ENCODE measurements at regions not wholly inside any gene's neighbourhood (a gene's known extent, or its start where the extent isn't known, plus 50 kb on each side); places are given as distances from the start of the nearest gene placed in this dataset.

GRCh38 chr4:30882995-30883675 lies 163.0 kb downstream of the PCDH7 start:
- Mint-ChIP-seq H3K4me3 (no peak overlapping the region), H3K4me1 (ENCODE audit: low read depth) (no peaks in the 10 kb centered on the region), H3K36me3 (ENCODE audit: low read depth) (no peaks in the 10 kb centered on the region), H3K27ac (no peak overlapping the region), H3K27me3 (ENCODE audit: low read depth) (no peaks in the 10 kb centered on the region), H3K9me3 (peaks cover 5% of the 10 kb centered on the region)
- intact Hi-C loops (cut with micrococcal nuclease) = no loop called here
- no peak for DNase-seq
- CTCF ChIA-PET = no interaction called here

GRCh38 chr4:30901461-30902451 lies 181.6 kb downstream of the PCDH7 start:
- no peak for DNase-seq
- no peaks in the 10 kb centered on the region for H3K27me3 Mint-ChIP-seq (ENCODE audit: low read depth)
- no peaks in the 10 kb centered on the region for H3K9me3 Mint-ChIP-seq
- H3K27ac Mint-ChIP-seq = no peak overlapping the region
- CTCF ChIA-PET = no interaction called here
- no peaks in the 10 kb centered on the region for H3K4me1 Mint-ChIP-seq (ENCODE audit: low read depth)
- intact Hi-C loops (cut with micrococcal nuclease) = no loop called here
- no peaks in the 10 kb centered on the region for H3K36me3 Mint-ChIP-seq (ENCODE audit: low read depth)
- no peak overlapping the region for H3K4me3 Mint-ChIP-seq

DNA sequence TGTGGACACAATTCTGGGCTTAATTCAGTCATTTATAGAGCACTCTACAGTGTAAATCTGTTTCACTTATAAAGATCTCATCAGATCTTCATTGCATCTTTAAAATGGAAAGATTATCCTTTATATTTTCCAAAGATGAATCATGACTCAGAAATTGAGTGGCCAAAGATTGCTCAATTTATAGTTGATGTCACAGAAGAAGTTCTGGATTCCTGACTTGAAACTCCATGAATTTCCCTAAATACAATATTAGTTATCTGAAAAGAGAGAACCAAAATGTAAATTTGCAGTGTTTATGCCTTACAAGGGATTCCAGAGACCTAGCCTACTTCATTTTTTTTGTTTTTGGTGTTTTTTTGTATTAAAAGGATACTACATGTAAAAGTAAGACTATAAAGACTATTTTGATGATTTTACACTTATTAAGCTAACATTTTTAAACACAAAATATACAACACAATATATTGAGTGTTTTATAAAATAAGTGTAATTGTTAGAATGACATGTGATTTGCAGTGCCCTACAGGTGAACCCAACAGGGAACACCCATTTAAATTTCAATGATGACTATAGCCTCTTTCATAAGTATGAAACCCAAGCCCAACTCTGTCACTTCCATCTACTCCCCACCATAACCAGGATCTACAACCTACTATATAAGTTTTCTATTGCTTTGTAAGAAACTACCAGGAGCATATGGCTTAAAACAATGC lies 183.5 kb downstream of the PCDH7 start:
- Mint-ChIP-seq H3K36me3 (ENCODE audit: low read depth) (no peaks in the 10 kb centered on the region), H3K27me3 (ENCODE audit: low read depth) (no peaks in the 10 kb centered on the region), H3K4me1 (ENCODE audit: low read depth) (no peaks in the 10 kb centered on the region), H3K4me3 (no peak overlapping the region), H3K9me3 (no peaks in the 10 kb centered on the region), H3K27ac (no peak overlapping the region)
- no peak for DNase-seq
- CTCF ChIA-PET = no interaction called here
- intact Hi-C loops (cut with micrococcal nuclease) = no loop called here

DNA sequence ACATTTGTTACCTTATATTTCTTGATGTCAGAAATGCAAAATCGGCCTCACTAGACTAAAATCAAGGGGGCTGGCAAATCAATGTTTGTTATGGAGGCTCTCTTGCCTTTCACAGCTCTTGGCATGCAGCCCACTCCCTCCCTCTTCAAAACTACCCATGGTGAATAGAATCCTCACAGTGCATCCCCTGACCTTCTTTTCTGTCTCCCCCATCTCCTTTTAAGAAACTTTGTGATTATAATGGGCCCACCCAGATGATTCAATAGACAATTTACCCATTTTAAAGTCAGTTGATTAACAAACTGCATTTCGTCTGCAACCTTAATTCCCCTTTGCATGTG lies 184.0 kb downstream of the PCDH7 start:
- intact Hi-C loops (cut with micrococcal nuclease) = no loop called here
- H3K9me3 Mint-ChIP-seq = no peaks in the 10 kb centered on the region
- no peaks in the 10 kb centered on the region for H3K4me1 Mint-ChIP-seq (ENCODE audit: low read depth)
- H3K27me3 Mint-ChIP-seq (ENCODE audit: low read depth) = no peaks in the 10 kb centered on the region
- no peak for DNase-seq
- no peak overlapping the region for H3K4me3 Mint-ChIP-seq
- H3K27ac Mint-ChIP-seq = no peak overlapping the region
- CTCF ChIA-PET = no interaction called here
- H3K36me3 Mint-ChIP-seq (ENCODE audit: low read depth) = no peaks in the 10 kb centered on the region

- intact Hi-C loops (cut with micrococcal nuclease) = no loop called here
- H3K27ac Mint-ChIP-seq = no peak overlapping the region
- CTCF ChIA-PET = no interaction called here
- no peaks in the 10 kb centered on the region for H3K9me3 Mint-ChIP-seq
- H3K4me3 Mint-ChIP-seq = no peak overlapping the region
- H3K36me3 Mint-ChIP-seq (ENCODE audit: low read depth) = no peaks in the 10 kb centered on the region
- DNase-seq = no peak
- no peaks in the 10 kb centered on the region for H3K27me3 Mint-ChIP-seq (ENCODE audit: low read depth)
- H3K4me1 Mint-ChIP-seq (ENCODE audit: low read depth) = no peaks in the 10 kb centered on the region
Measured at GRCh38 chr4:30904588-30904987, 184.4 kb downstream of the PCDH7 start.

GRCh38 chr4:30912098-30912714 lies 192.0 kb downstream of the PCDH7 start:
- Mint-ChIP-seq H3K27ac (no peak overlapping the region), H3K36me3 (ENCODE audit: low read depth) (no peaks in the 10 kb centered on the region), H3K4me3 (no peak overlapping the region), H3K9me3 (peaks cover 10% of the 10 kb centered on the region), H3K27me3 (ENCODE audit: low read depth) (no peaks in the 10 kb centered on the region), H3K4me1 (ENCODE audit: low read depth) (no peaks in the 10 kb centered on the region)
- DNase-seq = no peak
- intact Hi-C loops (cut with micrococcal nuclease) = no loop called here
- CTCF ChIA-PET = no interaction called here

DNA sequence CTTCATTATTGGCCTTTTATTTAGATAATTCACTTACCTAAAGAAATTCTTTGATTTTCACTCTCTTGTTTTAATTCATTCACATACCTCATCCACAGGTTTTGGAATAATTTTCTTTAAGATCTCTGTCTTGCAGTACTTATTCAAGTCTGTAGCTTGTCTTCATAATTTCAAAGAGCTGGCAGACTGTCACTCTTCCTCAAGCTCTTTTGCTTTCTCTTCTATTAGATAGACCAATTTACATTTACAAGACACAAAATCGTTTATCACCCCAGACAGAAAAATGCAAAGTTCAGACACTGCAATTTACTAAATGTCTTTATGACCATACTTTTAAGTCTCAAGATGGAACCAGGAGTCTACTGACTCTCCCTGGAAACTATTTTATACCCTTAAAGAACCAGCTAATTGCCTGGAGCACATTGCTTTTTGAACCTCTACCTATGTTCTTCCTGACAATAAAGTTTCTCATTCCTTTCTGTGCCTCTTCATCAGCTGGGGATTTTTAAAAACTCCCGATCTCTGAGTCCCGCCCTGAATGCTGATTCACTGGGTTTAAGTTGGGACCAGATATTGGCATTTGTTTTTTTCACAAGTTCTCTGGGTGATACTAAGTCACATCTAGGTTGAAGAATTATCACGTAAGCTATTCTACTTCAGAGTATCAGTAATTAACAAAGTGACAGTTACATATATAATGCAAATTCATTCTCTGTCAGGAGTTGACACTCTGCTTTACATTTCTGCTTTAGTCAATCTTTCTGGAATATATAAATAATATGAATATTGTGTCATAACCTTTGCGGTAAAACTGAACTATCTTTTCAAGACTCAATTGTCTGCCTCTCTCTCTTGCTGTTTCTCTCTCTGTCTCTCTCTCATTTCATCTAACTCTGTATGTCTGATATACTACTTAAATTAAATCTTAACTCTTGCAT lies 196.4 kb downstream of the PCDH7 start:
- Mint-ChIP-seq H3K9me3 (peaks cover 8% of the 10 kb centered on the region), H3K4me3 (no peak overlapping the region), H3K36me3 (ENCODE audit: low read depth) (no peaks in the 10 kb centered on the region), H3K4me1 (ENCODE audit: low read depth) (no peaks in the 10 kb centered on the region), H3K27me3 (ENCODE audit: low read depth) (no peaks in the 10 kb centered on the region), H3K27ac (no peak overlapping the region)
- CTCF ChIA-PET = no interaction called here
- no peak for DNase-seq
- intact Hi-C loops (cut with micrococcal nuclease) = no loop called here

- no peak overlapping the region for H3K4me3 Mint-ChIP-seq
- H3K36me3 Mint-ChIP-seq (ENCODE audit: low read depth) = no peaks in the 10 kb centered on the region
- H3K27ac Mint-ChIP-seq = no peak overlapping the region
- peaks cover 4% of the 10 kb centered on the region for H3K9me3 Mint-ChIP-seq
- DNase-seq = no peak
- intact Hi-C loops (cut with micrococcal nuclease) = no loop called here
- no peaks in the 10 kb centered on the region for H3K27me3 Mint-ChIP-seq (ENCODE audit: low read depth)
- CTCF ChIA-PET = no interaction called here
- no peaks in the 10 kb centered on the region for H3K4me1 Mint-ChIP-seq (ENCODE audit: low read depth)
Measured at GRCh38 chr4:30917946-30918345, 197.8 kb downstream of the PCDH7 start.

DNA sequence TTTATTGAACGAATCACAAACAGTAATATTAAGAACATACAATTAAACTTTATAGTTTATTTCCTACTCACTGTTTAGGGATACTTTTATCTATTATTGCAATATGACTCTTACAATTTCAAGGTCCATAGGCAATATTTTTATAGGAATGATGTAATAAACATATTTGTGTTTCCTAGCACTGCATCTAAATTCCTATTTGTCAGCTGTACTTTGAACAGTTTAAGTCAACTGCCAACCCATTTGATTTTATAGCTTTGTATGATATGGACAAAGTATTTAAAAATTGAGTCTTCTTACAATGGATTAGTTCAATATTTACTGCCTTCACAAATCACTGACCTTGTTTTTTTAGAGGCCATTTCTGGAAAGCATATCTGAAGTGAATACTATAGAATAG lies 199.3 kb downstream of the PCDH7 start:
- H3K4me1 Mint-ChIP-seq (ENCODE audit: low read depth) = no peaks in the 10 kb centered on the region
- DNase-seq = no peak
- intact Hi-C loops (cut with micrococcal nuclease) = no loop called here
- no peaks in the 10 kb centered on the region for H3K36me3 Mint-ChIP-seq (ENCODE audit: low read depth)
- no peak overlapping the region for H3K4me3 Mint-ChIP-seq
- H3K9me3 Mint-ChIP-seq = peaks cover 2% of the 10 kb centered on the region
- H3K27ac Mint-ChIP-seq = no peak overlapping the region
- CTCF ChIA-PET = no interaction called here
- H3K27me3 Mint-ChIP-seq (ENCODE audit: low read depth) = no peaks in the 10 kb centered on the region

- no peaks in the 10 kb centered on the region for H3K27me3 Mint-ChIP-seq (ENCODE audit: low read depth)
- intact Hi-C loops (cut with micrococcal nuclease) = no loop called here
- DNase-seq = no peak
- CTCF ChIA-PET = no interaction called here
- no peak overlapping the region for H3K4me3 Mint-ChIP-seq
- no peaks in the 10 kb centered on the region for H3K36me3 Mint-ChIP-seq (ENCODE audit: low read depth)
- no peak overlapping the region for H3K27ac Mint-ChIP-seq
- peaks cover 4% of the 10 kb centered on the region for H3K9me3 Mint-ChIP-seq
- H3K4me1 Mint-ChIP-seq (ENCODE audit: low read depth) = no peaks in the 10 kb centered on the region
Measured at GRCh38 chr4:30920043-30920442, 199.9 kb downstream of the PCDH7 start.

GRCh38 chr4:30922625-30923024 lies 202.5 kb downstream of the PCDH7 start:
- Mint-ChIP-seq H3K9me3 (peaks cover 4% of the 10 kb centered on the region), H3K27ac (no peak overlapping the region), H3K27me3 (ENCODE audit: low read depth) (no peaks in the 10 kb centered on the region), H3K36me3 (ENCODE audit: low read depth) (no peaks in the 10 kb centered on the region), H3K4me1 (ENCODE audit: low read depth) (no peaks in the 10 kb centered on the region), H3K4me3 (no peak overlapping the region)
- CTCF ChIA-PET = no interaction called here
- no peak for DNase-seq
- intact Hi-C loops (cut with micrococcal nuclease) = no loop called here

GRCh38 chr4:30924495-30924894 lies 204.3 kb downstream of the PCDH7 start:
- Mint-ChIP-seq H3K4me3 (no peak overlapping the region), H3K9me3 (peaks cover 4% of the 10 kb centered on the region), H3K36me3 (ENCODE audit: low read depth) (no peaks in the 10 kb centered on the region), H3K4me1 (ENCODE audit: low read depth) (no peaks in the 10 kb centered on the region), H3K27ac (no peak overlapping the region), H3K27me3 (ENCODE audit: low read depth) (no peaks in the 10 kb centered on the region)
- CTCF ChIA-PET = no interaction called here
- no peak for DNase-seq
- intact Hi-C loops (cut with micrococcal nuclease) = no loop called here
